ENCODE measurements at regions not wholly inside any gene's neighbourhood (a gene's known extent, or its start where the extent isn't known, plus 50 kb on each side); places are given as distances from the start of the nearest gene placed in this dataset.
"Not testable (repeated sequence)": the region's sequence is repeated elsewhere in the genome, so short reads cannot be mapped to it uniquely, and the experiment has no call there.

GRCh38 chr3:152774230-152774629 lies 60.7 kb upstream of the P2RY1 start:
- TF ChIP-seq CTCF, EP300, POLR2A (IDR thresholded peaks at IDR 0.05): not testable (repeated sequence)
